ENCODE measurements at regions not wholly inside any gene's neighbourhood (a gene's known extent, or its start where the extent isn't known, plus 50 kb on each side); places are given as distances from the start of the nearest gene placed in this dataset.

- TF ChIP-seq ATF3 (IDR thresholded peaks at IDR 0.05; ENCODE audit: borderline replicate concordance, extremely low read depth, low read depth, low read length) (no peak), ZNF217 (IDR thresholded peaks at IDR 0.05) (no peak), BCL11A (IDR thresholded peaks at IDR 0.05; ENCODE audit: low read depth, low read length) (no peak), BMI1 (IDR thresholded peaks at IDR 0.05; ENCODE audit: borderline replicate concordance) (no peak), EZH2 (IDR thresholded peaks at IDR 0.05; ENCODE audit: borderline replicate concordance, control insufficient read depth, low read depth, low read length) (no peak), ZNF384 (IDR thresholded peaks at IDR 0.05; ENCODE audit: borderline replicate concordance, low read depth, low read length) (peak; percentile 66; the same call in 1 of the 2 replicates), RAD21 (IDR thresholded peaks at IDR 0.05; ENCODE audit: insufficient read depth, low read depth, low read length) (peak; percentile 81), ZBTB11 (CRISPR knock-in tag; IDR thresholded peaks at IDR 0.05) (no peak), MTA2 (IDR thresholded peaks at IDR 0.05; ENCODE audit: low read depth) (no peak), RUNX3 (IDR thresholded peaks at IDR 0.05; ENCODE audit: low read length) (peak; percentile 23; the same call in 1 of the 2 replicates), CUX1 (IDR thresholded peaks at IDR 0.05; ENCODE audit: insufficient replicate concordance, low read depth, low read length) (no peak), YY1 (IDR thresholded peaks at IDR 0.05; ENCODE audit: low read depth, low read length) (no peak), SIN3A (IDR thresholded peaks at IDR 0.05; ENCODE audit: low read depth, low read length) (no peak), POLR2AphosphoS2 (IDR thresholded peaks at IDR 0.05; ENCODE audit: low read depth, low read length) (no peak), SMC3 (IDR thresholded peaks at IDR 0.05; ENCODE audit: borderline replicate concordance, low read length) (peak; percentile 91; the same call in 1 of the 2 replicates)
- TF ChIP-seq, protein P1, sequence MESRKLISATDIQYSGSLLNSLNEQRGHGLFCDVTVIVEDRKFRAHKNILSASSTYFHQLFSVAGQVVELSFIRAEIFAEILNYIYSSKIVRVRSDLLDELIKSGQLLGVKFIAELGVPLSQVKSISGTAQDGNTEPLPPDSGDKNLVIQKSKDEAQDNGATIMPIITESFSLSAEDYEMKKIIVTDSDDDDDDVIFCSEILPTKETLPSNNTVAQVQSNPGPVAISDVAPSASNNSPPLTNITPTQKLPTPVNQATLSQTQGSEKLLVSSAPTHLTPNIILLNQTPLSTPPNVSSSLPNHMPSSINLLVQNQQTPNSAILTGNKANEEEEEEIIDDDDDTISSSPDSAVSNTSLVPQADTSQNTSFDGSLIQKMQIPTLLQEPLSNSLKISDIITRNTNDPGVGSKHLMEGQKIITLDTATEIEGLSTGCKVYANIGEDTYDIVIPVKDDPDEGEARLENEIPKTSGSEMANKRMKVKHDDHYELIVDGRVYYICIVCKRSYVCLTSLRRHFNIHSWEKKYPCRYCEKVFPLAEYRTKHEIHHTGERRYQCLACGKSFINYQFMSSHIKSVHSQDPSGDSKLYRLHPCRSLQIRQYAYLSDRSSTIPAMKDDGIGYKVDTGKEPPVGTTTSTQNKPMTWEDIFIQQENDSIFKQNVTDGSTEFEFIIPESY (IDR thresholded peaks at IDR 0.05), result no peak
- TF ChIP-seq, protein P2, sequence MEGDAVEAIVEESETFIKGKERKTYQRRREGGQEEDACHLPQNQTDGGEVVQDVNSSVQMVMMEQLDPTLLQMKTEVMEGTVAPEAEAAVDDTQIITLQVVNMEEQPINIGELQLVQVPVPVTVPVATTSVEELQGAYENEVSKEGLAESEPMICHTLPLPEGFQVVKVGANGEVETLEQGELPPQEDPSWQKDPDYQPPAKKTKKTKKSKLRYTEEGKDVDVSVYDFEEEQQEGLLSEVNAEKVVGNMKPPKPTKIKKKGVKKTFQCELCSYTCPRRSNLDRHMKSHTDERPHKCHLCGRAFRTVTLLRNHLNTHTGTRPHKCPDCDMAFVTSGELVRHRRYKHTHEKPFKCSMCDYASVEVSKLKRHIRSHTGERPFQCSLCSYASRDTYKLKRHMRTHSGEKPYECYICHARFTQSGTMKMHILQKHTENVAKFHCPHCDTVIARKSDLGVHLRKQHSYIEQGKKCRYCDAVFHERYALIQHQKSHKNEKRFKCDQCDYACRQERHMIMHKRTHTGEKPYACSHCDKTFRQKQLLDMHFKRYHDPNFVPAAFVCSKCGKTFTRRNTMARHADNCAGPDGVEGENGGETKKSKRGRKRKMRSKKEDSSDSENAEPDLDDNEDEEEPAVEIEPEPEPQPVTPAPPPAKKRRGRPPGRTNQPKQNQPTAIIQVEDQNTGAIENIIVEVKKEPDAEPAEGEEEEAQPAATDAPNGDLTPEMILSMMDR (IDR thresholded peaks at IDR 0.05 in 2 of 3, conservative IDR thresholded peaks at IDR 0.05 in 1 of 3; ENCODE audit: control insufficient read depth in 2 of 3, extremely low read depth in 1 of 3, insufficient read depth in 1 of 3, low read depth in 3 of 3, low read length in 3 of 3), result peak; percentile 29 to 59 (median 38); a peak in 5 of 6 replicates
Measured at GRCh38 chr6:71383901-71384489, 95.4 kb downstream of the OGFRL1 start (continued).
